ENCODE measurements at regions not wholly inside any gene's neighbourhood (a gene's known extent, or its start where the extent isn't known, plus 50 kb on each side); places are given as distances from the start of the nearest gene placed in this dataset.

DNA sequence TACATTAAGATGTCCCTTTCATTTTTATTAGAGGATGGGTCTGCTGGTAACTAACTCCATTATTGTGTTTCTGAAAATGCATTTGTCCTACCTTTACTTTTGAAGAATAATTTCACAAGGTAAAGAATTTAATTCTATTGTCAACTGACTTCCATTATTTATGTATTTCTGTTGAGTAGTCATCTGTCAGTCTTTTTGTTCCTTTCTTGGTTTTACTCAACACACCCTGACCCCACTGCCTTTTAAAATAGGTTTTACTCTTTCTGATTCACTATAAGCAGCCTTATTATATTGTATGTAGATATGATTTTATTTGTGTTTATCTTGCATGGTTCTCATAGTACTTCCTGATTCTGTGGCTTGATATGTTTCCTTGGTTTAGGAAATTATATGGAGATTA is 237.5 kb downstream of the TGFB2 start:
- no peak for TF ChIP-seq GTF2F1 (IDR thresholded peaks at IDR 0.05; ENCODE audit: borderline replicate concordance, low read depth, low read length)
- TF ChIP-seq TEAD4 (IDR thresholded peaks at IDR 0.05; ENCODE audit: low read depth, low read length), result no peak
- TF ChIP-seq EGR1 (IDR thresholded peaks at IDR 0.05; ENCODE audit: borderline replicate concordance, low read depth, low read length), result no peak
- no peak for TF ChIP-seq POLR2AphosphoS5 (IDR thresholded peaks at IDR 0.05; ENCODE audit: low read depth, low read length)
- TF ChIP-seq EZH2 (IDR thresholded peaks at IDR 0.05; ENCODE audit: low read depth, low read length, severe bottlenecking), result no peak
- TF ChIP-seq, protein P1, sequence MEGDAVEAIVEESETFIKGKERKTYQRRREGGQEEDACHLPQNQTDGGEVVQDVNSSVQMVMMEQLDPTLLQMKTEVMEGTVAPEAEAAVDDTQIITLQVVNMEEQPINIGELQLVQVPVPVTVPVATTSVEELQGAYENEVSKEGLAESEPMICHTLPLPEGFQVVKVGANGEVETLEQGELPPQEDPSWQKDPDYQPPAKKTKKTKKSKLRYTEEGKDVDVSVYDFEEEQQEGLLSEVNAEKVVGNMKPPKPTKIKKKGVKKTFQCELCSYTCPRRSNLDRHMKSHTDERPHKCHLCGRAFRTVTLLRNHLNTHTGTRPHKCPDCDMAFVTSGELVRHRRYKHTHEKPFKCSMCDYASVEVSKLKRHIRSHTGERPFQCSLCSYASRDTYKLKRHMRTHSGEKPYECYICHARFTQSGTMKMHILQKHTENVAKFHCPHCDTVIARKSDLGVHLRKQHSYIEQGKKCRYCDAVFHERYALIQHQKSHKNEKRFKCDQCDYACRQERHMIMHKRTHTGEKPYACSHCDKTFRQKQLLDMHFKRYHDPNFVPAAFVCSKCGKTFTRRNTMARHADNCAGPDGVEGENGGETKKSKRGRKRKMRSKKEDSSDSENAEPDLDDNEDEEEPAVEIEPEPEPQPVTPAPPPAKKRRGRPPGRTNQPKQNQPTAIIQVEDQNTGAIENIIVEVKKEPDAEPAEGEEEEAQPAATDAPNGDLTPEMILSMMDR (IDR thresholded peaks at IDR 0.05; ENCODE audit: control extremely low read depth in 1 of 3, insufficient read depth in 1 of 3, low read depth in 1 of 3, low read length in 3 of 3), result no peak
- no peak for TF ChIP-seq CHD1 (IDR thresholded peaks at IDR 0.05; ENCODE audit: low read depth, low read length)
- no peak for TF ChIP-seq CHD2 (IDR thresholded peaks at IDR 0.05; ENCODE audit: low read length)
- no peak for TF ChIP-seq POLR2A (IDR thresholded peaks at IDR 0.05; ENCODE audit: control extremely low read depth in 1 of 2, low read depth in 2 of 2, low read length in 2 of 2)
- no peak for TF ChIP-seq RFX5 (IDR thresholded peaks at IDR 0.05; ENCODE audit: borderline replicate concordance, low read depth, low read length)
- TF ChIP-seq BACH1 (IDR thresholded peaks at IDR 0.05; ENCODE audit: low read length), result no peak
- no peak for TF ChIP-seq CEBPB (IDR thresholded peaks at IDR 0.05; ENCODE audit: low read depth, low read length)
- no peak for TF ChIP-seq SP2 (IDR thresholded peaks at IDR 0.05; ENCODE audit: low read length)
- no peak for TF ChIP-seq GABPA (IDR thresholded peaks at IDR 0.05; ENCODE audit: borderline replicate concordance, insufficient read depth, low read length)
